ENCODE measurements at regions not wholly inside any gene's neighbourhood (a gene's known extent, or its start where the extent isn't known, plus 50 kb on each side); places are given as distances from the start of the nearest gene placed in this dataset.

GRCh38 chr2:65867446-65867845 is 435.0 kb upstream of the SPRED2 start:
- TF ChIP-seq CTCF (IDR thresholded peaks at IDR 0.05) (no peak), FOXM1 (IDR thresholded peaks at IDR 0.05; ENCODE audit: low read depth) (no peak)
